H7 (cell line): ENCODE measurements at regions not wholly inside any gene's neighbourhood (a gene's known extent, or its start where the extent isn't known, plus 50 kb on each side); places are given as distances from the start of the nearest gene placed in this dataset.
"Not testable (repeated sequence)": the region's sequence is repeated elsewhere in the genome, so short reads cannot be mapped to it uniquely, and the experiment has no call there.

ENCODE experiments used
- DNase-seq: peaks from one replicate; pipeline ENCODE4 v3.0.0; 2012
- H3K27me3 ChIP-seq: 2 replicates; pipeline ENCODE4 v1.6.0; 2011; ENCODE audit warnings: mild to moderate bottlenecking, low read length; ENCODE audit not compliant: control insufficient read depth, insufficient read depth
- H3K36me3 ChIP-seq: replicated peaks from 2 replicates; pipeline ENCODE4 v1.5.1; 2011; ENCODE audit warnings: low read length; ENCODE audit not compliant: control insufficient read depth, insufficient read depth
- H3K4me3 ChIP-seq: 2 replicates; pipeline ENCODE4 v1.5.1; 2011; ENCODE audit warnings: low read depth, mild to moderate bottlenecking, control low read depth, low read length, moderate library complexity; ENCODE audit not compliant: insufficient read depth

- H3K36me3 ChIP-seq, H3K4me3 ChIP-seq, H3K27me3 ChIP-seq, DNase-seq: not testable (repeated sequence)
These were observed 167.1 kb upstream of the NBPF12 start for GRCh38 chr1:146770998-146771397.

GRCh38 chr1:146763234-146763633, 174.9 kb upstream of the NBPF12 start:
- DNase-seq, H3K27me3 ChIP-seq, H3K36me3 ChIP-seq, H3K4me3 ChIP-seq: not testable (repeated sequence)

- not testable (repeated sequence) for H3K36me3 ChIP-seq, H3K4me3 ChIP-seq, DNase-seq, H3K27me3 ChIP-seq
These were observed 181.3 kb upstream of the NBPF12 start for GRCh38 chr1:146756858-146757257.

- not testable (repeated sequence) for H3K36me3 ChIP-seq, H3K4me3 ChIP-seq, DNase-seq, H3K27me3 ChIP-seq
These were observed 189.4 kb upstream of the NBPF12 start for GRCh38 chr1:146748686-146749085.

- H3K27me3 ChIP-seq, DNase-seq, H3K36me3 ChIP-seq, H3K4me3 ChIP-seq: not testable (repeated sequence)
These were observed 206.0 kb upstream of the NBPF12 start for GRCh38 chr1:146731981-146732680.

- H3K4me3 ChIP-seq, DNase-seq, H3K36me3 ChIP-seq, H3K27me3 ChIP-seq: not testable (repeated sequence)
These were observed 208.3 kb upstream of the NBPF12 start for GRCh38 chr1:146729642-146730344.

- not testable (repeated sequence) for DNase-seq, H3K27me3 ChIP-seq, H3K36me3 ChIP-seq, H3K4me3 ChIP-seq
These were observed 223.1 kb upstream of the NBPF12 start for GRCh38 chr1:146715054-146715453.

GRCh38 chr1:146710838-146711521, 227.1 kb upstream of the NBPF12 start:
- H3K4me3 ChIP-seq, DNase-seq, H3K27me3 ChIP-seq, H3K36me3 ChIP-seq: not testable (repeated sequence)

GRCh38 chr1:146709302-146709701, 228.8 kb upstream of the NBPF12 start:
- not testable (repeated sequence) for H3K27me3 ChIP-seq, H3K4me3 ChIP-seq, H3K36me3 ChIP-seq, DNase-seq

- not testable (repeated sequence) for H3K4me3 ChIP-seq, DNase-seq, H3K27me3 ChIP-seq, H3K36me3 ChIP-seq
These were observed 233.9 kb upstream of the NBPF12 start for GRCh38 chr1:146704162-146704724.

- not testable (repeated sequence) for H3K36me3 ChIP-seq, DNase-seq, H3K4me3 ChIP-seq, H3K27me3 ChIP-seq
These were observed 236.8 kb upstream of the NBPF12 start for GRCh38 chr1:146701320-146701719.

- DNase-seq, H3K36me3 ChIP-seq, H3K27me3 ChIP-seq, H3K4me3 ChIP-seq: not testable (repeated sequence)
These were observed 242.7 kb upstream of the NBPF12 start for GRCh38 chr1:146695388-146695787.

- not testable (repeated sequence) for H3K36me3 ChIP-seq, H3K4me3 ChIP-seq, H3K27me3 ChIP-seq, DNase-seq
These were observed 246.3 kb upstream of the NBPF12 start for GRCh38 chr1:146691798-146692197.

GRCh38 chr1:146688893-146689292, 249.2 kb upstream of the NBPF12 start:
- not testable (repeated sequence) for H3K27me3 ChIP-seq, H3K36me3 ChIP-seq, H3K4me3 ChIP-seq, DNase-seq
